Loucy (cell line): ENCODE measurements at regions not wholly inside any gene's neighbourhood (a gene's known extent, or its start where the extent isn't known, plus 50 kb on each side); places are given as distances from the start of the nearest gene placed in this dataset.

Source experiments
- H2AFZ ChIP-seq: fragments of 200-600 bp; sonication (generic); 2 replicates; pipeline ENCODE4 v1.6.0; 2016; ENCODE audit warnings: antibody characterized with exemption, mild to moderate bottlenecking, low read length, moderate library complexity
- H3F3A ChIP-seq: fragments of 200-600 bp; 2 replicates; pipeline ENCODE4 v1.6.0; 2016; ENCODE audit warnings: antibody characterized with exemption, low read depth, mild to moderate bottlenecking
- H3K27me3 ChIP-seq: fragments of 200-600 bp; sonication (generic); 2 replicates; pipeline ENCODE4 v1.6.1; 2014; ENCODE audit warnings: low read length, mild to moderate bottlenecking; ENCODE audit not compliant: insufficient read depth, poor library complexity, severe bottlenecking
- H3K36me3 ChIP-seq: fragments of 200-600 bp; sonication (generic); 2 replicates; pipeline ENCODE4 v1.6.1; 2016; ENCODE audit warnings: low read length; ENCODE audit not compliant: insufficient read depth
- H3K4me1 ChIP-seq: fragments of 200-600 bp; sonication (generic); 2 replicates; pipeline ENCODE4 v1.5.1; 2014; ENCODE audit warnings: low read length, mild to moderate bottlenecking; ENCODE audit not compliant: insufficient read depth, poor library complexity, severe bottlenecking
- H3K4me2 ChIP-seq: fragments of 200-600 bp; sonication (generic); 2 replicates; pipeline ENCODE4 v1.6.0; 2014; ENCODE audit warnings: antibody characterized with exemption, low read length, low read depth, mild to moderate bottlenecking; ENCODE audit not compliant: poor library complexity, severe bottlenecking
- H3K4me3 ChIP-seq: fragments of 200-600 bp; sonication (generic); 2 replicates; pipeline ENCODE4 v1.5.1; 2014; ENCODE audit warnings: low read length, mild to moderate bottlenecking, mixed read lengths; ENCODE audit not compliant: poor library complexity, severe bottlenecking
- H3K79me2 ChIP-seq: fragments of 200-600 bp; sonication (generic); 2 replicates; pipeline ENCODE4 v1.6.1; 2014; ENCODE audit warnings: low read length; ENCODE audit not compliant: insufficient read depth
- H3K9ac ChIP-seq: fragments of 200-600 bp; sonication (generic); 2 replicates; pipeline ENCODE4 v1.6.0; 2014; ENCODE audit warnings: mild to moderate bottlenecking, low read depth, low read length, moderate library complexity; ENCODE audit not compliant: poor library complexity, severe bottlenecking
- H3K9me2 ChIP-seq: fragments of 200-600 bp; sonication (generic); replicated peaks from 2 replicates; pipeline ENCODE4 v1.6.1; 2016; ENCODE audit warnings: low read depth, low read length, mixed read lengths
- H3K9me3 ChIP-seq: fragments of 200-600 bp; sonication (generic); 2 replicates; pipeline ENCODE4 v1.6.1; 2014; ENCODE audit warnings: mild to moderate bottlenecking, antibody characterized with exemption, low read length, low read depth; ENCODE audit not compliant: insufficient read depth
- H4K20me1 ChIP-seq: fragments of 200-600 bp; sonication (generic); 2 replicates; pipeline ENCODE4 v1.6.0; 2014; ENCODE audit warnings: antibody characterized with exemption, low read length, mild to moderate bottlenecking; ENCODE audit not compliant: insufficient read depth, poor library complexity, severe bottlenecking
- CTCF ChIP-seq: fragments of 200-600 bp; sonication (generic); conservative IDR thresholded peaks from 2 replicates; pipeline ENCODE4 v1.5.1; 2014; ENCODE audit warnings: mild to moderate bottlenecking, antibody characterized with exemption, low read length
- EZH2phosphoT487 ChIP-seq: fragments of 200-600 bp; IDR thresholded peaks from 2 replicates; pipeline ENCODE4 v1.6.1; 2018; ENCODE audit warnings: antibody characterized with exemption, mild to moderate bottlenecking, moderate library complexity, borderline replicate concordance

GRCh38 chr4:144353292-144353691 is 212.8 kb upstream of the GYPA start:
- H3K36me3 ChIP-seq: no peaks in the 10 kb centered on the region
- no peaks in the 10 kb centered on the region for H3K79me2 ChIP-seq
- no peak overlapping the region for H3K9ac ChIP-seq
- 0 out of 2 replicates have a peak, but pooled peaks have one; percentile 8 for TF ChIP-seq CTCF
- no peak for TF ChIP-seq EZH2phosphoT487
- no peaks in the 10 kb centered on the region for H3K27me3 ChIP-seq
- no peak overlapping the region for H3K4me3 ChIP-seq
- peaks cover 22% of the 10 kb centered on the region for H3K4me1 ChIP-seq
- H3K9me2 ChIP-seq: no peaks in the 10 kb centered on the region
- no peaks in the 10 kb centered on the region for H3F3A ChIP-seq
- peak overlapping the region; percentile 55; the same call in 1 of the 2 replicates for H2AFZ ChIP-seq
- no peaks in the 10 kb centered on the region for H3K9me3 ChIP-seq
- no peaks in the 10 kb centered on the region for H4K20me1 ChIP-seq
- H3K4me2 ChIP-seq: no peak overlapping the region

GRCh38 chr4:144355811-144356757 is 215.6 kb upstream of the GYPA start:
- Histone ChIP-seq H3K9me2 (no peaks in the 10 kb centered on the region), H3K4me2 (no peak overlapping the region), H3K4me3 (no peak overlapping the region), H3K79me2 (no peaks in the 10 kb centered on the region), H3K36me3 (no peaks in the 10 kb centered on the region), H3K27me3 (no peaks in the 10 kb centered on the region), H3K4me1 (peaks cover 22% of the 10 kb centered on the region), H4K20me1 (no peaks in the 10 kb centered on the region), H2AFZ (peak overlapping the region; percentile 53; the same call in 1 of the 2 replicates), H3K9me3 (no peaks in the 10 kb centered on the region), H3F3A (no peaks in the 10 kb centered on the region), H3K9ac (no peak overlapping the region)
- TF ChIP-seq CTCF (peak; percentile 54), EZH2phosphoT487 (no peak)

- no peak overlapping the region for H3K4me2 ChIP-seq
- H3K27me3 ChIP-seq: no peaks in the 10 kb centered on the region
- no peaks in the 10 kb centered on the region for H3K9me2 ChIP-seq
- H3K9me3 ChIP-seq: no peaks in the 10 kb centered on the region
- H3K9ac ChIP-seq: no peak overlapping the region
- H3F3A ChIP-seq: no peaks in the 10 kb centered on the region
- TF ChIP-seq CTCF (no peak), EZH2phosphoT487 (no peak)
- H3K4me3 ChIP-seq: no peak overlapping the region
- H3K79me2 ChIP-seq: no peaks in the 10 kb centered on the region
- H3K4me1 ChIP-seq: peaks cover 22% of the 10 kb centered on the region
- H3K36me3 ChIP-seq: no peaks in the 10 kb centered on the region
- H2AFZ ChIP-seq: no peak overlapping the region
- H4K20me1 ChIP-seq: no peaks in the 10 kb centered on the region
Observed at GRCh38 chr4:144356941-144357381, 216.4 kb upstream of the GYPA start.
